Transverse colon (tissue), 4 donors: ENCODE measurements at regions not wholly inside any gene's neighbourhood (a gene's known extent, or its start where the extent isn't known, plus 50 kb on each side); places are given as distances from the start of the nearest gene placed in this dataset.

ENCODE experiments used
- DNase-seq: peaks from one replicate; pipeline ENCODE4 v3.0.0-alpha.2; 2019
- H3K27ac ChIP-seq, 4 donors: fragments of 200-600 bp; sonication (generic); 2 replicates each; pipeline ENCODE4 v1.5.1; 2016 to 2018; ENCODE audit warnings: inconsistent platforms in 4 of 4
- H3K27me3 ChIP-seq: fragments of 200-600 bp; sonication (generic); 2 replicates; pipeline ENCODE4 v1.5.1; 2017; ENCODE audit warnings: inconsistent platforms
- H3K36me3 ChIP-seq, 4 donors: fragments of 200-600 bp; sonication (generic); 2 replicates each; pipeline ENCODE4 v1.5.1; 2017 to 2019; ENCODE audit warnings: inconsistent platforms in 4 of 4
- H3K4me1 ChIP-seq, 4 donors: fragments of 200-600 bp; sonication (generic); 2 replicates each; pipeline ENCODE4 v1.5.1; 2017 to 2020; ENCODE audit warnings: inconsistent platforms in 4 of 4
- H3K4me3 ChIP-seq, 4 donors: fragments of 200-600 bp; sonication (generic); 1 replicate in 1 of 4; 2 replicates in 3 of 4; pipeline versions ENCODE4 v1.5.1 to v1.6.1; 2017 to 2019; ENCODE audit warnings: inconsistent platforms in 4 of 4
- H3K9me3 ChIP-seq, 2 donors: fragments of 200-600 bp; sonication (generic); 2 replicates each; pipeline ENCODE4 v1.5.1; 2017 to 2019; ENCODE audit warnings: inconsistent platforms in 2 of 2
- CTCF ChIP-seq, 5 experiments: fragments of 200-600 bp in 3 of 5; fragments of 450-650 bp in 2 of 5; sonication (generic) in 3 of 5; IDR thresholded peaks; 1 replicate in 2 of 5; 2 replicates in 3 of 5; pipeline ENCODE4 v1.5.1; 2016 to 2017; ENCODE audit warnings: antibody characterized with exemption in 5 of 5, inconsistent platforms in 3 of 5, mild to moderate bottlenecking in 2 of 5, moderate library complexity in 1 of 5
- EP300 ChIP-seq: sonication (generic); formaldehyde crosslinking; IDR thresholded peaks from one replicate; pipeline ENCODE4 v1.6.1; 2017; ENCODE audit warnings: antibody characterized with exemption, low read depth
- POLR2A ChIP-seq: fragments of 450-650 bp; IDR thresholded peaks from one replicate; pipeline ENCODE4 v1.6.1; 2016; ENCODE audit warnings: antibody characterized with exemption, mild to moderate bottlenecking, moderate library complexity
- POLR2AphosphoS5 ChIP-seq, 3 donors: sonication (generic); formaldehyde crosslinking; IDR thresholded peaks; one replicate each; pipeline ENCODE4 v1.6.1; 2016; ENCODE audit warnings: antibody characterized with exemption in 3 of 3
- WGBS, 2 donors: methylation state at CpG; one replicate each; pipeline ENCODE4 v1.1.5; 2018; ENCODE audit warnings: low coverage in 1 of 2; 5-methylcytosine and 5-hydroxymethylcytosine counted together
- in situ Hi-C, 4 donors: fragments of 200-750 bp; cut with MboI; loops; one replicate each; pipeline versions ENCODE4 v1.15.0 to v1.15.1; 2017; ENCODE audit warnings: low sequenced_read_pairs in 3 of 4, low pct_ligation_motif_present in 1 of 4, low pct_unique_long_range_greater_than_20kb in 1 of 4
- intact Hi-C: fragments of 100-400 bp; cut with DNase I; formaldehyde crosslinking; loops from one replicate; pipeline ENCODE4 v1.15.1; 2023; ENCODE audit warnings: low total_unique reads

GRCh38 chr3:147471741-147472140 lies 62.6 kb downstream of the ZIC1 start:
- in situ Hi-C loops (no loop called here), intact Hi-C loops (no loop called here)
- H3K27me3 ChIP-seq, result no peaks in the 10 kb centered on the region
- H3K36me3 ChIP-seq, result no peaks in the 10 kb centered on the region
- WGBS, 2 donors, result 75 to 94% methylated on average over 5 of the region's 5 CpGs
- H3K9me3 ChIP-seq, result no peaks in the 10 kb centered on the region
- no peak overlapping the region for H3K4me3 ChIP-seq
- no peaks in the 10 kb centered on the region for H3K4me1 ChIP-seq
- DNase-seq, result no peak
- TF ChIP-seq POLR2A, result no peak
- no peak for TF ChIP-seq EP300
- no peak for TF ChIP-seq POLR2AphosphoS5 (IDR thresholded peaks at IDR 0.05)
- no peak for TF ChIP-seq CTCF (IDR thresholded peaks at IDR 0.05)
- H3K27ac ChIP-seq, result no peak overlapping the region

GRCh38 chr3:147472846-147473245 lies 63.7 kb downstream of the ZIC1 start:
- intact Hi-C loops, result no loop called here
- in situ Hi-C loops, result no loop called here
- Histone ChIP-seq H3K9me3 (no peaks in the 10 kb centered on the region), H3K27me3 (no peaks in the 10 kb centered on the region), H3K4me3 (no peak overlapping the region), H3K27ac (no peak overlapping the region), H3K4me1 (no peaks in the 10 kb centered on the region), H3K36me3 (no peaks in the 10 kb centered on the region)
- DNase-seq, result no peak
- WGBS, 2 donors, result 71 to 92% methylated on average over 1 of the region's 1 CpG
- TF ChIP-seq POLR2AphosphoS5 (IDR thresholded peaks at IDR 0.05) (no peak), EP300 (no peak), CTCF (IDR thresholded peaks at IDR 0.05) (no peak), POLR2A (no peak)

GRCh38 chr3:147483145-147483544 lies 74.0 kb downstream of the ZIC1 start:
- TF ChIP-seq EP300 (no peak), POLR2A (no peak), CTCF (IDR thresholded peaks at IDR 0.05) (no peak), POLR2AphosphoS5 (IDR thresholded peaks at IDR 0.05) (no peak)
- no peak for DNase-seq
- intact Hi-C loops, result no loop called here
- Histone ChIP-seq H3K4me1 (no peaks in the 10 kb centered on the region), H3K27me3 (no peaks in the 10 kb centered on the region), H3K4me3 (no peak overlapping the region), H3K36me3 (no peaks in the 10 kb centered on the region), H3K9me3 (no peaks in the 10 kb centered on the region), H3K27ac (no peak overlapping the region)
- WGBS, 2 donors, result 67 to 100% methylated on average over 1 of the region's 1 CpG
- in situ Hi-C loops, result no loop called here

- Histone ChIP-seq H3K4me3 (no peak overlapping the region), H3K4me1 (no peaks in the 10 kb centered on the region), H3K27me3 (no peaks in the 10 kb centered on the region), H3K9me3 (no peaks in the 10 kb centered on the region), H3K36me3 (no peaks in the 10 kb centered on the region), H3K27ac (no peak overlapping the region)
- in situ Hi-C loops, result no loop called here
- 70 to 71% methylated on average over 1 of the region's 1 CpG for WGBS, 2 donors
- TF ChIP-seq POLR2AphosphoS5 (IDR thresholded peaks at IDR 0.05) (no peak), EP300 (no peak), POLR2A (no peak), CTCF (IDR thresholded peaks at IDR 0.05) (no peak)
- intact Hi-C loops, result no loop called here
- no peak for DNase-seq
Measured at GRCh38 chr3:147483578-147483977, 74.4 kb downstream of the ZIC1 start.
